Fibroblast of lung (primary cell): ENCODE measurements at regions not wholly inside any gene's neighbourhood (a gene's known extent, or its start where the extent isn't known, plus 50 kb on each side); places are given as distances from the start of the nearest gene placed in this dataset.

Source experiments
- DNase-seq, 2 donors: peaks; one replicate each; pipeline versions ENCODE4 v3.0.0 to v3.0.0-alpha.2; 2010; ENCODE audit warnings: low read depth in 2 of 2
- H2AFZ ChIP-seq: 2 replicates; pipeline ENCODE4 v1.5.1; 2012; ENCODE audit warnings: low read length, control low read depth, inconsistent platforms
- H3K27ac ChIP-seq: 2 replicates; pipeline ENCODE4 v1.5.1; 2011; ENCODE audit warnings: low read length, control low read depth; ENCODE audit not compliant: insufficient read depth
- H3K27me3 ChIP-seq: 2 replicates; pipeline ENCODE4 v1.5.1; 2011; ENCODE audit warnings: mild to moderate bottlenecking, low read length; ENCODE audit not compliant: control insufficient read depth, insufficient read depth
- H3K36me3 ChIP-seq: 2 replicates; pipeline ENCODE4 v1.5.1; 2011; ENCODE audit warnings: low read length; ENCODE audit not compliant: control insufficient read depth, insufficient read depth
- H3K4me1 ChIP-seq: 2 replicates; pipeline ENCODE4 v1.5.1; 2011; ENCODE audit warnings: low read length; ENCODE audit not compliant: control insufficient read depth, insufficient read depth; ENCODE audit errors: extremely low read depth
- H3K4me2 ChIP-seq: 2 replicates; pipeline ENCODE4 v1.5.1; 2011; ENCODE audit warnings: low read length, control low read depth; ENCODE audit not compliant: insufficient read depth; ENCODE audit errors: extremely low read depth
- H3K4me3 ChIP-seq, 4 experiments: fragments of 200-600 bp in 1 of 4; sonication (generic) in 1 of 4; replicated peaks in 1 of 4; 2 replicates each; pipeline ENCODE4 v1.5.1; 2011 to 2016; ENCODE audit warnings: low read length in 4 of 4, low read depth in 3 of 4, mild to moderate bottlenecking in 3 of 4, control low read depth in 2 of 4, inconsistent platforms in 1 of 4, mixed read lengths in 1 of 4; ENCODE audit not compliant: insufficient read depth in 1 of 4; ENCODE audit errors: control extremely low read depth in 1 of 4
- H3K79me2 ChIP-seq: 2 replicates; pipeline ENCODE4 v1.5.1; 2012; ENCODE audit warnings: mild to moderate bottlenecking, low read length, inconsistent platforms; ENCODE audit not compliant: control insufficient read depth, insufficient read depth
- H3K9ac ChIP-seq: 2 replicates; pipeline ENCODE4 v1.5.1; 2011; ENCODE audit warnings: mild to moderate bottlenecking, low read length, control low read depth; ENCODE audit not compliant: insufficient read depth
- H3K9me3 ChIP-seq: 2 replicates; pipeline ENCODE4 v1.5.1; 2012; ENCODE audit warnings: low read depth, low read length; ENCODE audit not compliant: control insufficient read depth, insufficient read depth
- H4K20me1 ChIP-seq: 2 replicates; pipeline ENCODE4 v1.5.1; 2011; ENCODE audit warnings: low read length; ENCODE audit not compliant: control insufficient read depth, insufficient read depth; ENCODE audit errors: extremely low read depth
- CTCF ChIP-seq, 2 donors: IDR thresholded peaks in 1 of 2; conservative IDR thresholded peaks in 1 of 2; 1 replicate in 1 of 2; 2 replicates in 1 of 2; pipeline ENCODE4 v1.5.1; 2011 to 2012; ENCODE audit warnings: low read length in 2 of 2, control low read depth in 1 of 2, inconsistent platforms in 1 of 2, low read depth in 1 of 2, mild to moderate bottlenecking in 1 of 2
- EZH2 ChIP-seq: IDR thresholded peaks from 2 replicates; pipeline ENCODE4 v1.5.1; 2012; ENCODE audit warnings: low read length, control low read depth, mild to moderate bottlenecking; ENCODE audit errors: missing control alignments

GRCh38 chr5:97364731-97365130 is 181.7 kb upstream of the RIOK2 start:
- no peak overlapping the region for H3K27ac ChIP-seq
- H3K27me3 ChIP-seq, result no peaks in the 10 kb centered on the region
- DNase-seq, result no peak
- TF ChIP-seq CTCF (conservative IDR thresholded peaks at IDR 0.05 in 1 of 2, IDR thresholded peaks at IDR 0.05 in 1 of 2; ENCODE audit: low read depth in 1 of 2, low read length in 2 of 2) (no peak), EZH2 (no peak)
- H3K4me3 ChIP-seq, result no peak overlapping the region
- H4K20me1 ChIP-seq, result no peaks in the 10 kb centered on the region
- H3K4me1 ChIP-seq, result no peaks in the 10 kb centered on the region
- no peak overlapping the region for H2AFZ ChIP-seq
- no peaks in the 10 kb centered on the region for H3K9me3 ChIP-seq
- H3K4me2 ChIP-seq, result no peak overlapping the region
- H3K36me3 ChIP-seq, result no peaks in the 10 kb centered on the region
- no peaks in the 10 kb centered on the region for H3K79me2 ChIP-seq
- H3K9ac ChIP-seq, result no peak overlapping the region

GRCh38 chr5:97365163-97365845 is 182.3 kb upstream of the RIOK2 start:
- Histone ChIP-seq H3K9ac (no peak overlapping the region), H2AFZ (no peak overlapping the region), H3K27ac (no peak overlapping the region), H3K27me3 (no peaks in the 10 kb centered on the region), H3K4me1 (no peaks in the 10 kb centered on the region), H3K4me2 (no peak overlapping the region), H3K36me3 (no peaks in the 10 kb centered on the region), H4K20me1 (no peaks in the 10 kb centered on the region), H3K4me3 (no peak overlapping the region), H3K9me3 (no peaks in the 10 kb centered on the region), H3K79me2 (no peaks in the 10 kb centered on the region)
- DNase-seq, result no peak
- TF ChIP-seq EZH2 (no peak), CTCF (conservative IDR thresholded peaks at IDR 0.05 in 1 of 2, IDR thresholded peaks at IDR 0.05 in 1 of 2; ENCODE audit: low read depth in 1 of 2, low read length in 2 of 2) (no peak)

DNA sequence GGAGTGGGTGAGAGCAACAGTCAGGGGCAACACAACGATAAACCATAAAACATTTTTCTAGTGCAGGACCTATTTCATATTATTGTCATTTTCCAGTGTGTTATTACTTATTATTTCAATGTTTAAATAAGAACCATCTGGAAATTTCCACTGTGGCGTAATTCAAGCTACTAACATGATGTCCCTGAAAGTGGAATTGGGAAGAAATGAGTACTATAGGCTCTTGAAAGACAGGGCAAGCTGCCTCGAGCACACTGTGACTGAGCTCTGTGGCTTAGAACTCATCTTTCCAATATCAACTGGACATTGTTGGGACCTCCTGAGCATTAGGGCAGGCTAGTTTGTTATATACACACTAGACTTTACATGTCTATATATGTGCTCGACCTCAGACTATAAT is 182.9 kb upstream of the RIOK2 start:
- Histone ChIP-seq H3K9me3 (no peaks in the 10 kb centered on the region), H3K27me3 (no peaks in the 10 kb centered on the region), H2AFZ (no peak overlapping the region), H3K9ac (no peak overlapping the region), H3K4me1 (no peaks in the 10 kb centered on the region), H3K79me2 (no peaks in the 10 kb centered on the region), H3K4me2 (no peak overlapping the region), H3K36me3 (no peaks in the 10 kb centered on the region), H4K20me1 (no peaks in the 10 kb centered on the region), H3K27ac (no peak overlapping the region), H3K4me3 (no peak overlapping the region)
- DNase-seq, result peak in 1 of 2 donors; percentile 9
- TF ChIP-seq EZH2, result no peak
- TF ChIP-seq CTCF (conservative IDR thresholded peaks at IDR 0.05 in 1 of 2, IDR thresholded peaks at IDR 0.05 in 1 of 2; ENCODE audit: low read depth in 1 of 2, low read length in 2 of 2), result no peak
